T47D (cell line): ENCODE measurements at regions not wholly inside any gene's neighbourhood (a gene's known extent, or its start where the extent isn't known, plus 50 kb on each side); places are given as distances from the start of the nearest gene placed in this dataset.

ENCODE experiments used
- DNase-seq, 2 experiments: peaks; one replicate each; pipeline versions ENCODE4 v3.0.0 to v3.0.0-alpha.2; 2011 to 2012; ENCODE audit warnings: low read depth in 1 of 2, low spot score in 1 of 2
- JUND ChIP-seq: IDR thresholded peaks from 2 replicates; pipeline ENCODE4 v1.6.1; 2012; ENCODE audit warnings: low read depth
- in situ Hi-C: cut with HindIII; loops from 2 replicates; pipeline ENCODE4 v1.10.0; 2016; ENCODE audit warnings: low sequenced_read_pairs, low pct_unique_long_range_greater_than_20kb

GRCh38 chr5:167460449-167461020 lies 830.9 kb upstream of the WWC1 start:
- in situ Hi-C loops, result no loop called here
- DNase-seq, result no peak
- no peak for TF ChIP-seq JUND

GRCh38 chr5:167463939-167464338 lies 827.5 kb upstream of the WWC1 start:
- in situ Hi-C loops, result no loop called here
- TF ChIP-seq JUND, result no peak
- no peak for DNase-seq

GRCh38 chr5:167466992-167467391 lies 824.5 kb upstream of the WWC1 start:
- in situ Hi-C loops, result no loop called here
- TF ChIP-seq JUND, result no peak
- DNase-seq, result no peak

- in situ Hi-C loops, result no loop called here
- no peak for TF ChIP-seq JUND
- no peak for DNase-seq
Measured at GRCh38 chr5:167472566-167473108, 818.8 kb upstream of the WWC1 start.

GRCh38 chr5:167478188-167478587 lies 813.3 kb upstream of the WWC1 start:
- no peak for DNase-seq
- no peak for TF ChIP-seq JUND
- in situ Hi-C loops, result no loop called here

- in situ Hi-C loops, result no loop called here
- no peak for TF ChIP-seq JUND
- no peak for DNase-seq
Measured at GRCh38 chr5:167479779-167480178, 811.7 kb upstream of the WWC1 start.

GRCh38 chr5:167481345-167481744 lies 810.1 kb upstream of the WWC1 start:
- in situ Hi-C loops, result no loop called here
- no peak for TF ChIP-seq JUND
- no peak for DNase-seq

- in situ Hi-C loops, result no loop called here
- no peak for DNase-seq
- TF ChIP-seq JUND, result no peak
Measured at GRCh38 chr5:167482555-167482954, 808.9 kb upstream of the WWC1 start.

- TF ChIP-seq JUND, result no peak
- in situ Hi-C loops, result no loop called here
- no peak for DNase-seq
Measured at GRCh38 chr5:167485061-167485774, 806.2 kb upstream of the WWC1 start.

GRCh38 chr5:167488371-167488770 lies 803.1 kb upstream of the WWC1 start:
- TF ChIP-seq JUND, result no peak
- no peak for DNase-seq
- in situ Hi-C loops, result no loop called here

GRCh38 chr5:167489202-167489601 lies 802.2 kb upstream of the WWC1 start:
- DNase-seq, result no peak
- no peak for TF ChIP-seq JUND
- in situ Hi-C loops, result no loop called here

- TF ChIP-seq JUND, result no peak
- in situ Hi-C loops, result no loop called here
Measured at GRCh38 chr5:167503926-167504720, 787.3 kb upstream of the WWC1 start.

More at GRCh38 chr5:167503926-167504720, 787.3 kb upstream of the WWC1 start:
- DNase-seq, result no peak
